PC-9 (cell line): ENCODE measurements at regions not wholly inside any gene's neighbourhood (a gene's known extent, or its start where the extent isn't known, plus 50 kb on each side); places are given as distances from the start of the nearest gene placed in this dataset.

Experiments used
- BruUV-seq: library from RNA; stranded (reverse); fragments of 400-500 nt; replicated peaks from 2 replicates; lab custom pipeline; 2021; lab: Mats Ljungman, UMichigan
- CTCF ChIA-PET: fragments of 300-600 bp; sonication (Branson Sonifier 250); formaldehyde crosslinking; loops from one replicate; lab custom pipeline; 2022; ENCODE audit warnings: antibody characterized with exemption; lab: Charles Lee
- POLR2A ChIA-PET: fragments of 300-600 bp; sonication (Branson Sonifier 250); formaldehyde crosslinking; loops from one replicate; lab custom pipeline; 2022; ENCODE audit warnings: antibody characterized with exemption; ENCODE audit not compliant: unreplicated experiment; lab: Charles Lee
- DNase-seq, 2 experiments: peaks; one replicate each; pipeline versions ENCODE4 v3.0.0 to v3.0.0-alpha.2; 2015 to 2022; ENCODE audit warnings: mixed read lengths in 1 of 2
- H2AFZ ChIP-seq: fragments of 200-600 bp; sonication (generic); 2 replicates; pipeline ENCODE4 v1.8.1; 2017; ENCODE audit warnings: antibody characterized with exemption
- H3F3A ChIP-seq: fragments of 200-600 bp; sonication (generic); 2 replicates; pipeline ENCODE4 v1.8.1; 2017; ENCODE audit warnings: antibody characterized with exemption, mild to moderate bottlenecking, low read depth; ENCODE audit not compliant: insufficient read depth
- H3K27ac ChIP-seq: fragments of 200-600 bp; sonication (generic); 2 replicates; pipeline ENCODE4 v1.6.1; 2016; ENCODE audit warnings: mixed run types
- H3K27me3 ChIP-seq: fragments of 200-600 bp; sonication (generic); 2 replicates; pipeline ENCODE4 v1.6.1; 2016; ENCODE audit warnings: low read depth, mixed run types; ENCODE audit not compliant: insufficient read depth
- H3K36me3 ChIP-seq: fragments of 200-600 bp; sonication (generic); 2 replicates; pipeline ENCODE4 v1.6.1; 2016; ENCODE audit warnings: low read depth, mixed run types
- H3K4me1 ChIP-seq: fragments of 200-600 bp; sonication (generic); replicated peaks from 2 replicates; pipeline ENCODE4 v1.6.1; 2016; ENCODE audit warnings: mixed run types; ENCODE audit not compliant: insufficient read depth
- H3K4me2 ChIP-seq: fragments of 200-600 bp; sonication (generic); 2 replicates; pipeline ENCODE4 v1.6.1; 2017; ENCODE audit warnings: mixed run types
- H3K4me3 ChIP-seq: fragments of 200-600 bp; sonication (generic); 2 replicates; pipeline ENCODE4 v1.6.1; 2016; ENCODE audit warnings: mixed run types
- H3K79me2 ChIP-seq: fragments of 200-600 bp; sonication (generic); 2 replicates; pipeline ENCODE4 v1.6.1; 2017; ENCODE audit warnings: low read depth, mixed run types
- H3K9me2 ChIP-seq: fragments of 200-600 bp; sonication (generic); 2 replicates; pipeline ENCODE4 v1.8.1; 2017; ENCODE audit warnings: mild to moderate bottlenecking; ENCODE audit not compliant: insufficient read depth
- H3K9me3 ChIP-seq: fragments of 200-600 bp; sonication (generic); 2 replicates; pipeline ENCODE4 v1.8.1; 2016; ENCODE audit warnings: low read depth; ENCODE audit not compliant: insufficient read depth
- H4K20me1 ChIP-seq: fragments of 200-600 bp; sonication (generic); 2 replicates; pipeline ENCODE4 v1.8.1; 2017; ENCODE audit not compliant: insufficient read depth
- EZH2 ChIP-seq: fragments of 200-600 bp; sonication (generic); IDR thresholded peaks from 2 replicates; pipeline ENCODE4 v1.8.0; 2017; ENCODE audit warnings: antibody characterized with exemption, low read depth
- intact Hi-C: fragments of 100-400 bp; cut with micrococcal nuclease; formaldehyde crosslinking; loops from one replicate; pipeline ENCODE4 v1.10.0; 2022; ENCODE audit not compliant: unreplicated experiment
- TF ChIP-seq, protein P1 (sequence below): fragments of 200-600 bp; sonication (generic); conservative IDR thresholded peaks from 2 replicates; pipeline ENCODE4 v1.6.1; 2017; ENCODE audit warnings: mixed run types, antibody characterized with exemption, mild to moderate bottlenecking, moderate library complexity

DNA sequence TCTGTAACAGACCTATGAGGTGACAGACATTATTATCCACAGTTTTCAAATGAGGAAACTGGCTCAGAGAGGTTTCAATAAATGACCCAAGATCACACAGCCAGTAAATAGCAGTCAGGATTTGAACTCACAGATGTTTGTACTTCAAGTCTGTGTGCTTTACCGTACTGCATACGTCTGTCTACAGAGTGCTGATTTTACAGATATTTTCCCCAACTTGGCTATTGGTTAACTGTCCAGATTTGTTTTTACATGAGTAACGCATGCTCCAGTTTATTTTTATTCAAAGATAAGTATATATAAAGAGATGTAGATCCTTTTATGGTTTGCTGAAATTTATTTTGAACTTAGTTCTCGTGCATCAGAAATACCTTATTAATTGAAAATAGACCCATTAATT is 65.7 kb upstream of the SLC38A2 start:
- Histone ChIP-seq H2AFZ (no peak overlapping the region), H3K27ac (no peak overlapping the region), H3K27me3 (no peaks in the 10 kb centered on the region), H3K9me2 (no peaks in the 10 kb centered on the region), H3K9me3 (peaks cover 4% of the 10 kb centered on the region; the same call in 1 of the 2 replicates), H3K4me1 (peaks cover 20% of the 10 kb centered on the region), H3K36me3 (no peaks in the 10 kb centered on the region), H3F3A (no peaks in the 10 kb centered on the region), H3K4me2 (no peak overlapping the region), H3K4me3 (no peak overlapping the region), H4K20me1 (no peaks in the 10 kb centered on the region), H3K79me2 (no peaks in the 10 kb centered on the region)
- intact Hi-C loops, result loop anchor here (10.0 kb wide), 1 partner anchor 527 kb away; no protein-coding TSS in a partner anchor
- no TSS peak for BruUV-seq
- TF ChIP-seq EZH2, result no peak
- TF ChIP-seq, protein P1, sequence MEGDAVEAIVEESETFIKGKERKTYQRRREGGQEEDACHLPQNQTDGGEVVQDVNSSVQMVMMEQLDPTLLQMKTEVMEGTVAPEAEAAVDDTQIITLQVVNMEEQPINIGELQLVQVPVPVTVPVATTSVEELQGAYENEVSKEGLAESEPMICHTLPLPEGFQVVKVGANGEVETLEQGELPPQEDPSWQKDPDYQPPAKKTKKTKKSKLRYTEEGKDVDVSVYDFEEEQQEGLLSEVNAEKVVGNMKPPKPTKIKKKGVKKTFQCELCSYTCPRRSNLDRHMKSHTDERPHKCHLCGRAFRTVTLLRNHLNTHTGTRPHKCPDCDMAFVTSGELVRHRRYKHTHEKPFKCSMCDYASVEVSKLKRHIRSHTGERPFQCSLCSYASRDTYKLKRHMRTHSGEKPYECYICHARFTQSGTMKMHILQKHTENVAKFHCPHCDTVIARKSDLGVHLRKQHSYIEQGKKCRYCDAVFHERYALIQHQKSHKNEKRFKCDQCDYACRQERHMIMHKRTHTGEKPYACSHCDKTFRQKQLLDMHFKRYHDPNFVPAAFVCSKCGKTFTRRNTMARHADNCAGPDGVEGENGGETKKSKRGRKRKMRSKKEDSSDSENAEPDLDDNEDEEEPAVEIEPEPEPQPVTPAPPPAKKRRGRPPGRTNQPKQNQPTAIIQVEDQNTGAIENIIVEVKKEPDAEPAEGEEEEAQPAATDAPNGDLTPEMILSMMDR, result no peak
- CTCF ChIA-PET, result no interaction called here
- POLR2A ChIA-PET, result no interaction called here
- DNase-seq, result no peak

DNA sequence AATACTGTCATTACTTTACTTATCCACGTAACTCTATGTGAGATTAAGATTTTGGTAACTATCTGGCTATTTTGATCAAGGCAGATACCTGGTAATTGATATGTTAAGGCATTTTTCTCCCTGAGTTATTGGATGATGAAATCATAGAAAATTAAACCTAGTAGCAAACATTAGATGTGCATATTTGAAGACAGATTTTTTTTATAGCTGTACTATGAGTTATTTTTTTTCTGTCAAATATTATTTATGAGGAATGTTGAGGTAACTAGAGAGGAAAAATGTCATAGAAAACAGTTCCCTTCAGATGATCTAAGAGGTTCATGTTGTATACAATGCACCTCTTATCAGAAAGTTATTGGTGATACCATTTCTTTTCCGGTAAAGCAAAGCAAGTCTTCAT is 64.9 kb upstream of the SLC38A2 start:
- Histone ChIP-seq H3K27ac (no peak overlapping the region), H2AFZ (no peak overlapping the region)
- TF ChIP-seq, protein P1, result no peak
- TF ChIP-seq EZH2, result no peak

DNA sequence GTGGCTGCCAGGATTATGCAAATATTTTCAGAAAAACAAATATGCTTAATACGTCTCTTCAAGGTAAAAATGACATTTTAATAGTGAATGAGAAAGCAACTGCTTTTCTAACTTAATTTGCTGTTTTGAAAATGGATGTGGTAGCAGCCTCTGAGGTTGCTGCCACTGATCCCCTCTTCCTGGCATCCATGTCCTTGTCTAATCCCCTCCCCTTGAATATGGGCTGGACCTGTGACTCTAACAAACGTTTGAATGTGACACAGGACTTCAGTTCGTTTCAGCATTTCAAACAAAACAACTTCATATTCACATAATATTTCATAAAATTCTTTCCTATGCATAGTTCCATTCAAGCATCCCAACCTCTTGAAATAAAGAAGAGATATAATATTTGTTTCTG is 64.2 kb upstream of the SLC38A2 start:
- Histone ChIP-seq H3K36me3 (no peaks in the 10 kb centered on the region), H2AFZ (no peak overlapping the region)
- POLR2A ChIA-PET, result no interaction called here

More for the DNA sequence above, 64.9 kb upstream of the SLC38A2 start:
- no TSS peak for BruUV-seq
- H3K4me2 ChIP-seq, result no peak overlapping the region
- no peaks in the 10 kb centered on the region for H4K20me1 ChIP-seq
- H3K79me2 ChIP-seq, result no peaks in the 10 kb centered on the region
- H3K4me3 ChIP-seq, result no peak overlapping the region
- no peaks in the 10 kb centered on the region for H3K36me3 ChIP-seq
- H3K9me2 ChIP-seq, result no peaks in the 10 kb centered on the region
- intact Hi-C loops, result loop anchor here (10.0 kb wide), 1 partner anchor 527 kb away; no protein-coding TSS in a partner anchor
- H3K9me3 ChIP-seq, result peaks cover 4% of the 10 kb centered on the region; the same call in 1 of the 2 replicates
- CTCF ChIA-PET, result no interaction called here
- H3K27me3 ChIP-seq, result no peaks in the 10 kb centered on the region
- peaks cover 24% of the 10 kb centered on the region for H3K4me1 ChIP-seq
- POLR2A ChIA-PET, result interaction anchor here (0.6 kb wide), 1 partner anchor 69 kb away, joined by 4 read pairs; no protein-coding TSS in a partner anchor
- no peak for DNase-seq
- H3F3A ChIP-seq, result peaks cover 6% of the 10 kb centered on the region; the same call in 1 of the 2 replicates

More for the DNA sequence above, 64.2 kb upstream of the SLC38A2 start:
- BruUV-seq, result no TSS peak
- peaks cover 13% of the 10 kb centered on the region for H3F3A ChIP-seq
- no peak for DNase-seq
- H3K27me3 ChIP-seq, result no peaks in the 10 kb centered on the region
- H3K4me2 ChIP-seq, result no peak overlapping the region
- peaks cover 27% of the 10 kb centered on the region for H3K4me1 ChIP-seq
- no peaks in the 10 kb centered on the region for H3K79me2 ChIP-seq
- peaks cover 4% of the 10 kb centered on the region; the same call in 1 of the 2 replicates for H3K9me3 ChIP-seq
- intact Hi-C loops, result loop anchor here (10.0 kb wide), 1 partner anchor 528 kb away; no protein-coding TSS in a partner anchor
- CTCF ChIA-PET, result no interaction called here
- H4K20me1 ChIP-seq, result no peaks in the 10 kb centered on the region
- H3K9me2 ChIP-seq, result no peaks in the 10 kb centered on the region
- H3K27ac ChIP-seq, result no peak overlapping the region
- TF ChIP-seq, protein P1, result no peak
- no peak for TF ChIP-seq EZH2
- H3K4me3 ChIP-seq, result no peak overlapping the region
